HUES48 (cell line): ENCODE measurements at regions not wholly inside any gene's neighbourhood (a gene's known extent, or its start where the extent isn't known, plus 50 kb on each side); places are given as distances from the start of the nearest gene placed in this dataset.

Source experiments
- H3K27ac ChIP-seq: one replicate; pipeline ENCODE4 v1.7.0; 2013; ENCODE audit warnings: low read depth, low read length, inconsistent platforms
- H3K27me3 ChIP-seq: 2 replicates; pipeline ENCODE4 v1.6.1; 2013; ENCODE audit warnings: mild to moderate bottlenecking, low read length; ENCODE audit not compliant: control insufficient read depth, insufficient read depth
- H3K36me3 ChIP-seq: 2 replicates; pipeline ENCODE4 v1.6.1; 2013; ENCODE audit warnings: low read length; ENCODE audit not compliant: control insufficient read depth, insufficient read depth
- H3K4me1 ChIP-seq: 2 replicates; pipeline ENCODE4 v1.6.1; 2013; ENCODE audit warnings: mild to moderate bottlenecking, low read length; ENCODE audit not compliant: control insufficient read depth, insufficient read depth
- H3K4me3 ChIP-seq: 2 replicates; pipeline ENCODE4 v1.5.1; 2013; ENCODE audit warnings: mild to moderate bottlenecking, low read depth, low read length
- H3K9ac ChIP-seq: 2 replicates; pipeline ENCODE4 v1.6.1; 2013; ENCODE audit warnings: mild to moderate bottlenecking, low read depth, low read length, moderate library complexity
- H3K9me3 ChIP-seq: 2 replicates; pipeline ENCODE4 v1.6.1; 2013; ENCODE audit warnings: low read length; ENCODE audit not compliant: control insufficient read depth, insufficient read depth

GRCh38 chr18:52093171-52093570 lies 246.8 kb upstream of the DCC start:
- H3K36me3 ChIP-seq = no peaks in the 10 kb centered on the region
- no peaks in the 10 kb centered on the region for H3K27me3 ChIP-seq
- H3K27ac ChIP-seq = no peak overlapping the region
- no peak overlapping the region for H3K4me3 ChIP-seq
- H3K4me1 ChIP-seq = no peaks in the 10 kb centered on the region
- H3K9ac ChIP-seq = no peak overlapping the region
- no peaks in the 10 kb centered on the region for H3K9me3 ChIP-seq

- Histone ChIP-seq H3K9me3 (no peaks in the 10 kb centered on the region), H3K4me1 (no peaks in the 10 kb centered on the region), H3K36me3 (no peaks in the 10 kb centered on the region), H3K4me3 (no peak overlapping the region), H3K27me3 (no peaks in the 10 kb centered on the region), H3K9ac (no peak overlapping the region), H3K27ac (no peak overlapping the region)
Measured at GRCh38 chr18:52118684-52119083, 221.3 kb upstream of the DCC start.

GRCh38 chr18:52130624-52131301 lies 209.2 kb upstream of the DCC start:
- Histone ChIP-seq H3K27ac (no peak overlapping the region), H3K9me3 (no peaks in the 10 kb centered on the region), H3K27me3 (no peaks in the 10 kb centered on the region), H3K36me3 (no peaks in the 10 kb centered on the region), H3K4me3 (no peak overlapping the region), H3K9ac (no peak overlapping the region), H3K4me1 (no peaks in the 10 kb centered on the region)

GRCh38 chr18:52131845-52132244 lies 208.2 kb upstream of the DCC start:
- no peaks in the 10 kb centered on the region for H3K27me3 ChIP-seq
- peaks cover 3% of the 10 kb centered on the region; the same call in 1 of the 2 replicates for H3K9me3 ChIP-seq
- no peaks in the 10 kb centered on the region for H3K4me1 ChIP-seq
- H3K27ac ChIP-seq = no peak overlapping the region
- H3K36me3 ChIP-seq = no peaks in the 10 kb centered on the region
- H3K4me3 ChIP-seq = no peak overlapping the region
- H3K9ac ChIP-seq = no peak overlapping the region

GRCh38 chr18:52136532-52136931 lies 203.5 kb upstream of the DCC start:
- Histone ChIP-seq H3K9ac (no peak overlapping the region), H3K9me3 (peaks cover 13% of the 10 kb centered on the region), H3K36me3 (no peaks in the 10 kb centered on the region), H3K27ac (no peak overlapping the region), H3K4me1 (no peaks in the 10 kb centered on the region), H3K27me3 (no peaks in the 10 kb centered on the region), H3K4me3 (no peak overlapping the region)

GRCh38 chr18:52140986-52141385 lies 199.0 kb upstream of the DCC start:
- H3K9ac ChIP-seq = no peak overlapping the region
- no peak overlapping the region for H3K4me3 ChIP-seq
- H3K36me3 ChIP-seq = no peaks in the 10 kb centered on the region
- peaks cover 13% of the 10 kb centered on the region for H3K9me3 ChIP-seq
- no peak overlapping the region for H3K27ac ChIP-seq
- H3K27me3 ChIP-seq = no peaks in the 10 kb centered on the region
- no peaks in the 10 kb centered on the region for H3K4me1 ChIP-seq

GRCh38 chr18:52150050-52150449 lies 189.9 kb upstream of the DCC start:
- H3K27ac ChIP-seq = no peak overlapping the region
- H3K9me3 ChIP-seq = no peaks in the 10 kb centered on the region
- no peak overlapping the region for H3K4me3 ChIP-seq
- H3K4me1 ChIP-seq = no peaks in the 10 kb centered on the region
- no peaks in the 10 kb centered on the region for H3K27me3 ChIP-seq
- H3K9ac ChIP-seq = no peak overlapping the region
- H3K36me3 ChIP-seq = no peaks in the 10 kb centered on the region

- Histone ChIP-seq H3K36me3 (no peaks in the 10 kb centered on the region), H3K27ac (no peak overlapping the region), H3K4me1 (no peaks in the 10 kb centered on the region), H3K4me3 (no peak overlapping the region), H3K9ac (no peak overlapping the region), H3K9me3 (no peaks in the 10 kb centered on the region), H3K27me3 (no peaks in the 10 kb centered on the region)
Measured at GRCh38 chr18:52152036-52152435, 188.0 kb upstream of the DCC start.

- Histone ChIP-seq H3K36me3 (no peaks in the 10 kb centered on the region), H3K4me3 (no peak overlapping the region), H3K9ac (no peak overlapping the region), H3K27ac (no peak overlapping the region), H3K9me3 (no peaks in the 10 kb centered on the region), H3K27me3 (no peaks in the 10 kb centered on the region), H3K4me1 (peaks cover 2% of the 10 kb centered on the region; the same call in 1 of the 2 replicates)
Measured at GRCh38 chr18:52156166-52156565, 183.8 kb upstream of the DCC start.

GRCh38 chr18:52160636-52161035 lies 179.4 kb upstream of the DCC start:
- Histone ChIP-seq H3K27ac (peak overlapping the region; percentile 39), H3K9me3 (peaks cover 15% of the 10 kb centered on the region), H3K27me3 (no peaks in the 10 kb centered on the region), H3K9ac (no peak overlapping the region), H3K4me1 (peaks cover 3% of the 10 kb centered on the region; the same call in 1 of the 2 replicates), H3K4me3 (no peak overlapping the region), H3K36me3 (no peaks in the 10 kb centered on the region)

- Histone ChIP-seq H3K4me1 (peaks cover 3% of the 10 kb centered on the region; the same call in 1 of the 2 replicates), H3K36me3 (no peaks in the 10 kb centered on the region)
Measured at GRCh38 chr18:52163478-52163877, 176.5 kb upstream of the DCC start.

More at GRCh38 chr18:52163478-52163877, 176.5 kb upstream of the DCC start:
- H3K9me3 ChIP-seq = peaks cover 15% of the 10 kb centered on the region
- H3K27me3 ChIP-seq = no peaks in the 10 kb centered on the region
- no peak overlapping the region for H3K27ac ChIP-seq
- H3K9ac ChIP-seq = no peak overlapping the region
- no peak overlapping the region for H3K4me3 ChIP-seq
